MM.1S (cell line): ENCODE measurements at regions not wholly inside any gene's neighbourhood (a gene's known extent, or its start where the extent isn't known, plus 50 kb on each side); places are given as distances from the start of the nearest gene placed in this dataset.

Experiments
- DNase-seq: peaks from one replicate; pipeline ENCODE4 v3.0.0-alpha.2; 2015
- H2AFZ ChIP-seq: fragments of 300-600 bp; sonication (generic); 2 replicates; pipeline ENCODE4 v1.6.0; 2016; ENCODE audit warnings: antibody characterized with exemption, low read length
- H3F3A ChIP-seq: fragments of 300-600 bp; sonication (generic); 2 replicates; pipeline ENCODE4 v1.6.1; 2016; ENCODE audit warnings: mild to moderate bottlenecking, antibody characterized with exemption, low read length, moderate library complexity, mixed read lengths; ENCODE audit not compliant: insufficient read depth
- H3K27ac ChIP-seq: fragments of 300-600 bp; sonication (generic); 2 replicates; pipeline ENCODE4 v1.5.1; 2016; ENCODE audit warnings: mild to moderate bottlenecking, low read length
- H3K27me3 ChIP-seq: fragments of 300-600 bp; sonication (generic); replicated peaks from 2 replicates; pipeline ENCODE4 v1.6.0; 2016; ENCODE audit warnings: low read length; ENCODE audit not compliant: insufficient read depth
- H3K36me3 ChIP-seq: fragments of 300-600 bp; sonication (generic); replicated peaks from 2 replicates; pipeline ENCODE4 v1.6.1; 2016; ENCODE audit warnings: mild to moderate bottlenecking, low read length, mixed read lengths; ENCODE audit not compliant: insufficient read depth
- H3K4me1 ChIP-seq: fragments of 300-600 bp; sonication (generic); 2 replicates; pipeline ENCODE4 v1.6.1; 2016; ENCODE audit warnings: low read length, mixed read lengths
- H3K4me2 ChIP-seq: fragments of 300-600 bp; sonication (generic); 2 replicates; pipeline ENCODE4 v1.6.0; 2016; ENCODE audit warnings: low read depth, low read length
- H3K4me3 ChIP-seq: fragments of 300-600 bp; sonication (generic); 2 replicates; pipeline ENCODE4 v1.5.1; 2016; ENCODE audit warnings: low read length, mixed read lengths
- H3K79me2 ChIP-seq: fragments of 300-600 bp; sonication (generic); 2 replicates; pipeline ENCODE4 v1.6.1; 2016; ENCODE audit warnings: mixed run types, low read length, mixed read lengths
- H3K9ac ChIP-seq: fragments of 300-600 bp; sonication (generic); 2 replicates; pipeline ENCODE4 v1.6.1; 2016; ENCODE audit warnings: low read length, mixed read lengths
- H3K9me2 ChIP-seq: fragments of 300-600 bp; sonication (generic); replicated peaks from 2 replicates; pipeline ENCODE4 v1.6.1; 2016; ENCODE audit warnings: mild to moderate bottlenecking, low read length, mixed read lengths; ENCODE audit not compliant: insufficient read depth
- H3K9me3 ChIP-seq: fragments of 300-600 bp; sonication (generic); replicated peaks from 2 replicates; pipeline ENCODE4 v1.6.1; 2016; ENCODE audit warnings: mild to moderate bottlenecking, low read length, mixed read lengths; ENCODE audit not compliant: insufficient read depth
- H4K20me1 ChIP-seq: fragments of 300-600 bp; sonication (generic); 2 replicates; pipeline ENCODE4 v1.6.1; 2016; ENCODE audit warnings: mild to moderate bottlenecking, low read length, moderate library complexity, mixed read lengths; ENCODE audit not compliant: insufficient read depth
- EZH2 ChIP-seq: fragments of 300-600 bp; sonication (generic); optimal IDR thresholded peaks from 2 replicates; pipeline ENCODE3; 2017; ENCODE audit warnings: low read depth, mild to moderate bottlenecking, antibody characterized with exemption, low read length, mixed read lengths
- EZH2phosphoT487 ChIP-seq: fragments of 300-600 bp; sonication (generic); IDR thresholded peaks from 2 replicates; pipeline ENCODE4 v1.6.1; 2018; ENCODE audit warnings: antibody characterized with exemption, low read length
- TF ChIP-seq, protein P1 (sequence below): fragments of 300-600 bp; sonication (generic); IDR thresholded peaks from 2 replicates; pipeline ENCODE4 v1.5.1; 2016; ENCODE audit warnings: antibody characterized with exemption, low read length, mixed read lengths

DNA sequence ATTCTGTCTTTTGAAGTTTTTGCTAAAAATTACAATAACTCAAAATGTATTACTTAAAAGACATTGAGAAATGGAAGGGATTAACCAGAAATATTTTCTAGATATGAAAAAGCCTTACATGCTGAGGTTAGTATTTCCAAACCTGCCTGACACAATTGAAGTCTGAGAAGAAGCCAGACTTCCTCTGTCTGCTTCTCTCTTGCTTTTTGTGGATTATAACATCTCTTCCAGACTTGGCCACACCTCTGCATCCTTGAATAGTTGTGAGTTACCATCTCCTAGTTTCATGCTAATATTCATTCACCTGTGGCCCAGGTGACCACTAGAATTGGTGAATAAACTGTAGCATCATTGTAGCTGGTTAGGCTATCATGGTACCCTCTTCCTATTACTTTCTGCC is 497.6 kb downstream of the SLC16A7 start:
- Histone ChIP-seq H3K9me3 (no peaks in the 10 kb centered on the region), H3K27ac (no peak overlapping the region), H3K27me3 (no peaks in the 10 kb centered on the region), H3K4me2 (no peak overlapping the region), H3K9ac (no peak overlapping the region), H3K36me3 (no peaks in the 10 kb centered on the region), H2AFZ (no peak overlapping the region), H3K79me2 (no peaks in the 10 kb centered on the region), H3F3A (no peaks in the 10 kb centered on the region), H3K4me3 (no peak overlapping the region), H3K9me2 (no peaks in the 10 kb centered on the region), H3K4me1 (no peaks in the 10 kb centered on the region), H4K20me1 (no peaks in the 10 kb centered on the region)
- TF ChIP-seq EZH2phosphoT487 (no peak), EZH2 (no peak)
- TF ChIP-seq, protein P1, sequence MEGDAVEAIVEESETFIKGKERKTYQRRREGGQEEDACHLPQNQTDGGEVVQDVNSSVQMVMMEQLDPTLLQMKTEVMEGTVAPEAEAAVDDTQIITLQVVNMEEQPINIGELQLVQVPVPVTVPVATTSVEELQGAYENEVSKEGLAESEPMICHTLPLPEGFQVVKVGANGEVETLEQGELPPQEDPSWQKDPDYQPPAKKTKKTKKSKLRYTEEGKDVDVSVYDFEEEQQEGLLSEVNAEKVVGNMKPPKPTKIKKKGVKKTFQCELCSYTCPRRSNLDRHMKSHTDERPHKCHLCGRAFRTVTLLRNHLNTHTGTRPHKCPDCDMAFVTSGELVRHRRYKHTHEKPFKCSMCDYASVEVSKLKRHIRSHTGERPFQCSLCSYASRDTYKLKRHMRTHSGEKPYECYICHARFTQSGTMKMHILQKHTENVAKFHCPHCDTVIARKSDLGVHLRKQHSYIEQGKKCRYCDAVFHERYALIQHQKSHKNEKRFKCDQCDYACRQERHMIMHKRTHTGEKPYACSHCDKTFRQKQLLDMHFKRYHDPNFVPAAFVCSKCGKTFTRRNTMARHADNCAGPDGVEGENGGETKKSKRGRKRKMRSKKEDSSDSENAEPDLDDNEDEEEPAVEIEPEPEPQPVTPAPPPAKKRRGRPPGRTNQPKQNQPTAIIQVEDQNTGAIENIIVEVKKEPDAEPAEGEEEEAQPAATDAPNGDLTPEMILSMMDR: no peak
- no peak for DNase-seq

DNA sequence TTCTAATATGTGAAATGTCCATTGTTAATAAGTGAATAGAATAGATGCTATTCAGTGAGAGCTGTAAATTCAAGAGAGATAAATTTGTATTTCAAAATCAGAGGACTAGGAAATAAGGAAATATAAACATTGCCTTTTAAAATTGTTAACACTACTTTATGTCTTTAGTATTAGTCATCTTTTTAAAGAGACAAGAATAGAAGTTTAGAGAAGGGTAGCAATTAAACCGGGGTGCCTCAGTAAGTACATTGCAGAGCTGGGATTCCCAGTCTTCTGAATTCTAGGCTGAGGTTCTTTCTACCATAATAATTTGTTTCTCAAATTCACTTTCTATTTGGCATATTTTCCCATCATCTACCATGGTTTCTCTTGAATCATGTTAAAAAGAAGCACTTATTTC is 498.6 kb downstream of the SLC16A7 start:
- DNase-seq: no peak
- Histone ChIP-seq H3K4me2 (no peak overlapping the region), H3K27me3 (no peaks in the 10 kb centered on the region), H3K4me1 (no peaks in the 10 kb centered on the region), H3K36me3 (no peaks in the 10 kb centered on the region), H3K9me2 (no peaks in the 10 kb centered on the region), H3K4me3 (no peak overlapping the region), H3K9me3 (no peaks in the 10 kb centered on the region), H3K79me2 (no peaks in the 10 kb centered on the region), H3F3A (no peaks in the 10 kb centered on the region), H3K27ac (no peak overlapping the region), H4K20me1 (no peaks in the 10 kb centered on the region), H2AFZ (no peak overlapping the region), H3K9ac (no peak overlapping the region)
- TF ChIP-seq EZH2 (no peak), EZH2phosphoT487 (no peak)
- TF ChIP-seq, protein P1: no peak

DNA sequence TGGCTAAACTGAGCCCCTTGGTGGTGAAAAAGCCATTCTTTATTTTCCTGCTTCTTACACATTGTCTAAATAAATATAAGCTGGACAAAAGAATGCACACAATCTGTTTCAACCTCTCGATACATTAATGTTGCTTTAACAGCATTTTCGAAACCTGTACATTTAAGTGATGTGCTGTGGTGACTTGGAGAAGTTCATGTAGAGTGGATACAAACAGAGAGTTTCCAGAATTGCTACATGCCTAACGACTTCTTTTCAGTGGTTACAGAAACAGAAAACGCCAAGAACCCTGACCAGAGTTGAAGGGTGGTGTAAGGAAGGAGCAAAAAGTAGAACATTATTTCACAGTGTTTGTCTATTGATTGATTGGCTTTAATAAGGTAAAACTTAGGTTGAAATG is 500.9 kb downstream of the SLC16A7 start:
- H3K36me3 ChIP-seq: no peaks in the 10 kb centered on the region
- H3K9ac ChIP-seq: no peak overlapping the region

More for the DNA sequence above, 500.9 kb downstream of the SLC16A7 start:
- Histone ChIP-seq H3K4me1 (0 out of 2 replicates have a peak, but pooled peaks cover 6% of the 10 kb centered on the region), H3K4me3 (no peak overlapping the region), H3K27me3 (no peaks in the 10 kb centered on the region), H3F3A (no peaks in the 10 kb centered on the region), H3K79me2 (no peaks in the 10 kb centered on the region), H3K9me3 (no peaks in the 10 kb centered on the region), H4K20me1 (no peaks in the 10 kb centered on the region), H3K4me2 (no peak overlapping the region), H3K9me2 (no peaks in the 10 kb centered on the region), H2AFZ (no peak overlapping the region), H3K27ac (no peak overlapping the region)
- TF ChIP-seq EZH2: no peak
- TF ChIP-seq, protein P1: no peak
- TF ChIP-seq EZH2phosphoT487: no peak
- no peak for DNase-seq
